ENCODE measurements at regions not wholly inside any gene's neighbourhood (a gene's known extent, or its start where the extent isn't known, plus 50 kb on each side); places are given as distances from the start of the nearest gene placed in this dataset.

- Histone ChIP-seq H3K9ac (no peak overlapping the region), H3K9me3 (ENCODE audit: low read depth) (no peaks in the 10 kb centered on the region), H4K20me1 (ENCODE audit: low read depth) (no peaks in the 10 kb centered on the region), H3K27me3 (no peaks in the 10 kb centered on the region), H3F3A (ENCODE audit: low read depth) (no peaks in the 10 kb centered on the region), H3K4me2 (no peak overlapping the region), H3K4me1 (peaks cover 15% of the 10 kb centered on the region), H3K36me3 (no peaks in the 10 kb centered on the region), H3K27ac (no peak overlapping the region), H3K4me3 (no peak overlapping the region), H3K79me2 (ENCODE audit: low read depth) (no peaks in the 10 kb centered on the region), H2AFZ (replicated peaks) (peak overlapping the region; percentile 30)
- Mint-ChIP-seq H3K4me1 (no peaks in the 10 kb centered on the region), H3K27ac (no peak overlapping the region), H3K27me3 (ENCODE audit: insufficient read depth, low read depth) (no peaks in the 10 kb centered on the region), H3K4me3 (no peak overlapping the region), H3K9me3 (no peaks in the 10 kb centered on the region), H3K36me3 (no peaks in the 10 kb centered on the region)
- no peak for DNase-seq (ENCODE audit: low spot score)
- TF ChIP-seq EZH2phosphoT487 (IDR thresholded peaks at IDR 0.05) = no peak
- no peak for TF ChIP-seq CTCF (IDR thresholded peaks at IDR 0.05)
- TF ChIP-seq EZH2 (IDR thresholded peaks at IDR 0.05) = no peak
These were observed 415.9 kb downstream of the GRB14 start for GRCh38 chr2:164205347-164205746.

- no peak overlapping the region for H3K4me2 ChIP-seq
- no peak overlapping the region for H2AFZ ChIP-seq (replicated peaks)
- H3K4me1 ChIP-seq = peaks cover 9% of the 10 kb centered on the region
- H3F3A ChIP-seq (ENCODE audit: low read depth) = no peaks in the 10 kb centered on the region
- Mint-ChIP-seq H3K4me1 (no peaks in the 10 kb centered on the region), H3K4me3 (no peak overlapping the region), H3K36me3 (no peaks in the 10 kb centered on the region), H3K9me3 (peaks cover 5% of the 10 kb centered on the region), H3K27me3 (ENCODE audit: insufficient read depth, low read depth) (no peaks in the 10 kb centered on the region), H3K27ac (no peak overlapping the region)
- TF ChIP-seq EZH2 (IDR thresholded peaks at IDR 0.05) (no peak), EZH2phosphoT487 (IDR thresholded peaks at IDR 0.05) (no peak), CTCF (IDR thresholded peaks at IDR 0.05) (no peak)
- H3K4me3 ChIP-seq = no peak overlapping the region
- no peak for DNase-seq (ENCODE audit: low spot score)
- H3K9me3 ChIP-seq (ENCODE audit: low read depth) = peaks cover 5% of the 10 kb centered on the region
- no peaks in the 10 kb centered on the region for H3K27me3 ChIP-seq
- no peaks in the 10 kb centered on the region for H3K79me2 ChIP-seq (ENCODE audit: low read depth)
- H3K9ac ChIP-seq = no peak overlapping the region
- no peaks in the 10 kb centered on the region for H3K36me3 ChIP-seq
- no peaks in the 10 kb centered on the region for H4K20me1 ChIP-seq (ENCODE audit: low read depth)
- H3K27ac ChIP-seq = no peak overlapping the region
These were observed 418.2 kb downstream of the GRB14 start for GRCh38 chr2:164203131-164203530.

GRCh38 chr2:164198256-164198655 is 423.0 kb downstream of the GRB14 start:
- Mint-ChIP-seq H3K4me1 (no peaks in the 10 kb centered on the region), H3K27me3 (ENCODE audit: insufficient read depth, low read depth) (no peaks in the 10 kb centered on the region), H3K9me3 (peaks cover 5% of the 10 kb centered on the region), H3K4me3 (no peak overlapping the region), H3K27ac (no peak overlapping the region), H3K36me3 (no peaks in the 10 kb centered on the region)
- DNase-seq (ENCODE audit: low spot score) = no peak
- no peaks in the 10 kb centered on the region for H3K27me3 ChIP-seq
- H3K27ac ChIP-seq = no peak overlapping the region
- H3F3A ChIP-seq (ENCODE audit: low read depth) = no peaks in the 10 kb centered on the region
- H3K4me2 ChIP-seq = no peak overlapping the region
- no peak overlapping the region for H3K9ac ChIP-seq
- TF ChIP-seq EZH2 (IDR thresholded peaks at IDR 0.05) = no peak
- no peak for TF ChIP-seq EZH2phosphoT487 (IDR thresholded peaks at IDR 0.05)
- no peak for TF ChIP-seq CTCF (IDR thresholded peaks at IDR 0.05)
- H2AFZ ChIP-seq (replicated peaks) = no peak overlapping the region
- no peaks in the 10 kb centered on the region for H3K79me2 ChIP-seq (ENCODE audit: low read depth)
- peaks cover 5% of the 10 kb centered on the region for H3K9me3 ChIP-seq (ENCODE audit: low read depth)
- H3K4me1 ChIP-seq = no peaks in the 10 kb centered on the region
- no peaks in the 10 kb centered on the region for H3K36me3 ChIP-seq
- H4K20me1 ChIP-seq (ENCODE audit: low read depth) = no peaks in the 10 kb centered on the region
- no peak overlapping the region for H3K4me3 ChIP-seq

Data from neural progenitor cell (in vitro differentiated cells).